ENCODE measurements at regions not wholly inside any gene's neighbourhood (a gene's known extent, or its start where the extent isn't known, plus 50 kb on each side); places are given as distances from the start of the nearest gene placed in this dataset.

DNA sequence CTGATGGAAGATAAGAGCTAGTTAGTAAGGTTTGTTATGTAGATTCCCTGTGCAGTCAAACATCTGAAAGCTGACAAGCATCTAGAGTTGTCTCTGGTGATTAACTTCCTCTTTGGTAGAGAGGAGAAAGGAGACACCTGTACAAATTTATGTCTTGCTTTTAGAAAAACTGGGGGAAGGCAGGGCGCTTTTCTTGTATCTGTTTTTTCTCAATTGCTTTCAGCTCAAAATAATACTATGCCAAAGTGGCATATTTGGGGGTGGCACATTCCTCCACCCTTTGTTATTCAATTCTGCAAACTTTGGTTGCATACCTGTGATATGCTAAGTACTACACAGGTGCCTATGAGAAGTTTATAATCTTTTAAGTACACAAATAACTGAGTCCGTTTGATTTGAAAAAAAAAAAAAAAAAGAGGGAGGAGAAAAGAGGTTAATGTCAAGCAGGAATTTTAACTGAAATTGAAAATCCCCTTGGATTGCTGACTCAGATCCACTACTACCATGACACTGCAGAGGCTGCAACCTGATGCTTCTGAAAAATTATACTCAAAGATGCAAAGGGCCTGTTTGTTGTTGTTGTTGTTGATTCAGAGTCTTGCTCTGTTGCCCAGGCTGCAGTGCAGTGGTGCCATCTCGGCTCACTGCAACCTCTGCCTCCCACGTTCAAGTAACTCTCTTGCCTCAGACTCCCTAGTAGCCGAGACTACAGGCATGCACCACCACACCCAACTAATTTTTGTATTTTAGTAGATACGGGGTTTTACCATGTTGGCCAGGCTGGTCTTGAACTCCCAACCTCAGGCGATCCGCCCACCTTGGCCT, 164.8 kb upstream of the NBEA start:
- TF ChIP-seq ZNF394 (tag by site-specific recombination; IDR thresholded peaks at IDR 0.05; ENCODE audit: borderline replicate concordance) (no peak), TCF7L2 (IDR thresholded peaks at IDR 0.05; ENCODE audit: borderline replicate concordance, low read depth, low read length) (no peak), KLF16 (tag by site-specific recombination; IDR thresholded peaks at IDR 0.05) (no peak), ZNF121 (tag by site-specific recombination; IDR thresholded peaks at IDR 0.05) (no peak)
- TF ChIP-seq, protein P1, sequence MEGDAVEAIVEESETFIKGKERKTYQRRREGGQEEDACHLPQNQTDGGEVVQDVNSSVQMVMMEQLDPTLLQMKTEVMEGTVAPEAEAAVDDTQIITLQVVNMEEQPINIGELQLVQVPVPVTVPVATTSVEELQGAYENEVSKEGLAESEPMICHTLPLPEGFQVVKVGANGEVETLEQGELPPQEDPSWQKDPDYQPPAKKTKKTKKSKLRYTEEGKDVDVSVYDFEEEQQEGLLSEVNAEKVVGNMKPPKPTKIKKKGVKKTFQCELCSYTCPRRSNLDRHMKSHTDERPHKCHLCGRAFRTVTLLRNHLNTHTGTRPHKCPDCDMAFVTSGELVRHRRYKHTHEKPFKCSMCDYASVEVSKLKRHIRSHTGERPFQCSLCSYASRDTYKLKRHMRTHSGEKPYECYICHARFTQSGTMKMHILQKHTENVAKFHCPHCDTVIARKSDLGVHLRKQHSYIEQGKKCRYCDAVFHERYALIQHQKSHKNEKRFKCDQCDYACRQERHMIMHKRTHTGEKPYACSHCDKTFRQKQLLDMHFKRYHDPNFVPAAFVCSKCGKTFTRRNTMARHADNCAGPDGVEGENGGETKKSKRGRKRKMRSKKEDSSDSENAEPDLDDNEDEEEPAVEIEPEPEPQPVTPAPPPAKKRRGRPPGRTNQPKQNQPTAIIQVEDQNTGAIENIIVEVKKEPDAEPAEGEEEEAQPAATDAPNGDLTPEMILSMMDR (tag by site-specific recombination; IDR thresholded peaks at IDR 0.05) = no peak
- TF ChIP-seq, protein P2, sequence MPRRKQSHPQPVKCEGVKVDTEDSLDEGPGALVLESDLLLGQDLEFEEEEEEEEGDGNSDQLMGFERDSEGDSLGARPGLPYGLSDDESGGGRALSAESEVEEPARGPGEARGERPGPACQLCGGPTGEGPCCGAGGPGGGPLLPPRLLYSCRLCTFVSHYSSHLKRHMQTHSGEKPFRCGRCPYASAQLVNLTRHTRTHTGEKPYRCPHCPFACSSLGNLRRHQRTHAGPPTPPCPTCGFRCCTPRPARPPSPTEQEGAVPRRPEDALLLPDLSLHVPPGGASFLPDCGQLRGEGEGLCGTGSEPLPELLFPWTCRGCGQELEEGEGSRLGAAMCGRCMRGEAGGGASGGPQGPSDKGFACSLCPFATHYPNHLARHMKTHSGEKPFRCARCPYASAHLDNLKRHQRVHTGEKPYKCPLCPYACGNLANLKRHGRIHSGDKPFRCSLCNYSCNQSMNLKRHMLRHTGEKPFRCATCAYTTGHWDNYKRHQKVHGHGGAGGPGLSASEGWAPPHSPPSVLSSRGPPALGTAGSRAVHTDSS (tag by site-specific recombination; IDR thresholded peaks at IDR 0.05) = no peak
- TF ChIP-seq, protein P3, sequence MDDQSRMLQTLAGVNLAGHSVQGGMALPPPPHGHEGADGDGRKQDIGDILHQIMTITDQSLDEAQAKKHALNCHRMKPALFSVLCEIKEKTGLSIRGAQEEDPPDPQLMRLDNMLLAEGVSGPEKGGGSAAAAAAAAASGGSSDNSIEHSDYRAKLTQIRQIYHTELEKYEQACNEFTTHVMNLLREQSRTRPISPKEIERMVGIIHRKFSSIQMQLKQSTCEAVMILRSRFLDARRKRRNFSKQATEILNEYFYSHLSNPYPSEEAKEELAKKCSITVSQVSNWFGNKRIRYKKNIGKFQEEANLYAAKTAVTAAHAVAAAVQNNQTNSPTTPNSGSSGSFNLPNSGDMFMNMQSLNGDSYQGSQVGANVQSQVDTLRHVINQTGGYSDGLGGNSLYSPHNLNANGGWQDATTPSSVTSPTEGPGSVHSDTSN (CRISPR knock-in tag; IDR thresholded peaks at IDR 0.05) = no peak
